IMR-90 (cell line): ENCODE measurements at regions not wholly inside any gene's neighbourhood (a gene's known extent, or its start where the extent isn't known, plus 50 kb on each side); places are given as distances from the start of the nearest gene placed in this dataset.

Experiments
- ATAC-seq: fragments of 200-7000 bp; cut with Tn5 transposase; 2 replicates; pipeline ENCODE4 v1.9.1; 2020; ENCODE audit warnings: low read depth, mild to moderate bottlenecking, moderate library complexity
- BruUV-seq: library from RNA; stranded (reverse); fragments of 400-500 nt; replicated peaks from 2 replicates; lab custom pipeline; 2021; lab: Mats Ljungman, UMichigan
- CTCF ChIA-PET: fragments of 300-600 bp; formaldehyde crosslinking; extraction: SDS; loops from one replicate; lab custom pipeline; 2021; ENCODE audit warnings: antibody characterized with exemption; lab: Yijun Ruan, JAX
- POLR2A ChIA-PET: fragments of 300-600 bp; sonication (Branson Sonifier 250); formaldehyde crosslinking; loops from one replicate; lab custom pipeline; 2022; ENCODE audit warnings: antibody characterized with exemption; ENCODE audit not compliant: unreplicated experiment; lab: Charles Lee
- DNase-seq: peaks from one replicate; pipeline ENCODE4 v3.0.0; 2013
- H2AFZ ChIP-seq: replicated peaks from 2 replicates; pipeline ENCODE3; 2013; ENCODE audit warnings: low read length, mild to moderate bottlenecking; ENCODE audit not compliant: poor library complexity
- H2AK5ac ChIP-seq: 2 replicates; pipeline ENCODE4 v1.6.1; 2013; ENCODE audit warnings: low read depth, low read length, inconsistent platforms
- H2AK9ac ChIP-seq: replicated peaks from 2 replicates; pipeline ENCODE3; 2013; ENCODE audit warnings: mild to moderate bottlenecking, low read depth, low read length, moderate library complexity; ENCODE audit not compliant: poor library complexity
- H2BK120ac ChIP-seq: 2 replicates; pipeline ENCODE4 v1.6.1; 2013; ENCODE audit warnings: low read depth, low read length, inconsistent platforms
- H2BK15ac ChIP-seq: 3 replicates; pipeline ENCODE4 v1.6.1; 2013; ENCODE audit warnings: low read depth, low read length, inconsistent platforms
- H2BK20ac ChIP-seq: 2 replicates; pipeline ENCODE4 v1.6.1; 2013; ENCODE audit warnings: low read depth, mild to moderate bottlenecking, inconsistent platforms, low read length, moderate library complexity
- H2BK5ac ChIP-seq: 2 replicates; pipeline ENCODE4 v1.6.1; 2013; ENCODE audit warnings: mild to moderate bottlenecking, low read depth, low read length, inconsistent platforms; ENCODE audit not compliant: poor library complexity, severe bottlenecking
- H3K14ac ChIP-seq: replicated peaks from 2 replicates; pipeline ENCODE4 v1.6.1; 2013; ENCODE audit warnings: low read depth, low read length, inconsistent platforms
- H3K18ac ChIP-seq: 2 replicates; pipeline ENCODE4 v1.6.1; 2013; ENCODE audit warnings: low read depth, low read length, control low read depth
- H3K23ac ChIP-seq: 2 replicates; pipeline ENCODE4 v1.6.1; 2013; ENCODE audit warnings: low read depth, low read length, inconsistent platforms
- H3K27ac ChIP-seq: 2 replicates; pipeline ENCODE4 v1.5.1; 2013; ENCODE audit warnings: mild to moderate bottlenecking, control low read depth, low read length; ENCODE audit not compliant: insufficient read depth
- H3K27me3 ChIP-seq: 2 replicates; pipeline ENCODE4 v1.6.1; 2013; ENCODE audit warnings: low read length; ENCODE audit not compliant: control insufficient read depth, insufficient read depth
- H3K36me3 ChIP-seq: 2 replicates; pipeline ENCODE4 v1.6.1; 2013; ENCODE audit warnings: low read length, mixed read lengths; ENCODE audit not compliant: control insufficient read depth, insufficient read depth
- H3K4ac ChIP-seq: 2 replicates; pipeline ENCODE4 v1.6.1; 2013; ENCODE audit warnings: low read depth, low read length, inconsistent platforms
- H3K4me1 ChIP-seq: 2 replicates; pipeline ENCODE4 v1.6.1; 2013; ENCODE audit warnings: low read length, mixed read lengths; ENCODE audit not compliant: control insufficient read depth, insufficient read depth
- H3K4me2 ChIP-seq: 2 replicates; pipeline ENCODE4 v1.6.1; 2013; ENCODE audit warnings: low read depth, mild to moderate bottlenecking, control low read depth, low read length, moderate library complexity
- H3K4me3 ChIP-seq: 2 replicates; pipeline ENCODE4 v1.5.1; 2013; ENCODE audit warnings: low read depth, mild to moderate bottlenecking, control low read depth, low read length, moderate library complexity; ENCODE audit not compliant: insufficient read depth
- H3K56ac ChIP-seq: 2 replicates; pipeline ENCODE4 v1.6.1; 2013; ENCODE audit warnings: low read length, inconsistent platforms; ENCODE audit not compliant: insufficient read depth; ENCODE audit errors: extremely low read depth
- H3K79me1 ChIP-seq, 2 experiments: 2 replicates each; pipeline ENCODE4 v1.6.1; 2013; ENCODE audit warnings: low read length in 2 of 2, inconsistent platforms in 1 of 2, low read depth in 1 of 2
- H3K9ac ChIP-seq: 2 replicates; pipeline ENCODE4 v1.6.1; 2013; ENCODE audit warnings: low read depth, low read length, control low read depth
- H3K9me1 ChIP-seq: 2 replicates; pipeline ENCODE4 v1.6.1; 2013; ENCODE audit warnings: low read length, inconsistent platforms; ENCODE audit not compliant: insufficient read depth
- H3K9me3 ChIP-seq: 2 replicates; pipeline ENCODE4 v1.6.1; 2013; ENCODE audit warnings: low read length; ENCODE audit not compliant: control insufficient read depth, insufficient read depth
- H4K20me1 ChIP-seq: 2 replicates; pipeline ENCODE4 v1.6.1; 2013; ENCODE audit warnings: low read length, inconsistent platforms; ENCODE audit not compliant: insufficient read depth
- H4K5ac ChIP-seq: 2 replicates; pipeline ENCODE4 v1.6.1; 2013; ENCODE audit warnings: mild to moderate bottlenecking, low read depth, low read length, control low read depth
- H4K8ac ChIP-seq, 2 experiments: 2 replicates each; pipeline ENCODE4 v1.6.1; 2013; ENCODE audit warnings: low read depth in 2 of 2, low read length in 2 of 2, control low read depth in 1 of 2, inconsistent platforms in 1 of 2
- H4K91ac ChIP-seq: 2 replicates; pipeline ENCODE4 v1.6.1; 2013; ENCODE audit warnings: low read depth, low read length, inconsistent platforms; ENCODE audit not compliant: insufficient read depth
- BHLHE40 ChIP-seq: fragments of 150-350 bp; IDR thresholded peaks from 2 replicates; pipeline ENCODE4 v1.6.1; 2016; ENCODE audit warnings: mild to moderate bottlenecking, low read depth, low read length
- CEBPB ChIP-seq: IDR thresholded peaks from 2 replicates; pipeline ENCODE4 v1.6.1; 2012; ENCODE audit warnings: low read depth, low read length, improper control_type of control experiment
- ELK1 ChIP-seq: fragments of 150-350 bp; IDR thresholded peaks from 2 replicates; pipeline ENCODE4 v1.6.1; 2016; ENCODE audit warnings: low read depth, mild to moderate bottlenecking, low read length, moderate library complexity, borderline replicate concordance
- FOS ChIP-seq: fragments of 150-350 bp; IDR thresholded peaks from 2 replicates; pipeline ENCODE4 v1.6.1; 2016; ENCODE audit warnings: low read depth, low read length
- MAFK ChIP-seq: IDR thresholded peaks from 2 replicates; pipeline ENCODE4 v1.6.1; 2012; ENCODE audit warnings: low read depth, low read length, improper control_type of control experiment
- MXI1 ChIP-seq: IDR thresholded peaks from 2 replicates; pipeline ENCODE4 v1.6.1; 2012; ENCODE audit warnings: low read depth, mild to moderate bottlenecking, low read length, moderate library complexity, borderline replicate concordance
- NFE2L2 ChIP-seq: fragments of 150-350 bp; IDR thresholded peaks from 2 replicates; pipeline ENCODE4 v1.6.1; 2016; ENCODE audit warnings: low read depth, mild to moderate bottlenecking, low read length
- RAD21 ChIP-seq: IDR thresholded peaks from 2 replicates; pipeline ENCODE4 v1.6.1; 2012; ENCODE audit warnings: low read length, improper control_type of control experiment
- RFX5 ChIP-seq: IDR thresholded peaks from 2 replicates; pipeline ENCODE4 v1.8.0; 2012; ENCODE audit warnings: low read depth, mild to moderate bottlenecking, low read length, moderate library complexity
- USF2 ChIP-seq: fragments of 150-350 bp; IDR thresholded peaks from 2 replicates; pipeline ENCODE4 v1.6.1; 2017; ENCODE audit warnings: mild to moderate bottlenecking, antibody characterized with exemption, low read length, low read depth
- dilution Hi-C: fragments of 300-500 bp; cut with HindIII; formaldehyde crosslinking; loops from one replicate; pipeline ENCODE4 v1.14.3; 2018; ENCODE audit warnings: low sequenced_read_pairs; ENCODE audit not compliant: unreplicated experiment
- in situ Hi-C: fragments of 300-500 bp; cut with MboI; formaldehyde crosslinking; loops from 3 replicates; pipeline ENCODE4 v1.14.3; 2019; ENCODE audit warnings: low sequenced_read_pairs, inconsistent platforms, mixed read lengths
- intact Hi-C: fragments of 100-400 bp; cut with micrococcal nuclease; formaldehyde crosslinking; loops from 2 replicates; pipeline ENCODE4 v1.10.0; 2022

- intact Hi-C loops, result no loop called here
- Histone ChIP-seq H2BK5ac (no peak overlapping the region), H4K8ac (no peak overlapping the region), H3K27me3 (no peaks in the 10 kb centered on the region), H3K9me3 (no peaks in the 10 kb centered on the region), H2AFZ (no peak overlapping the region), H2AK9ac (no peak overlapping the region), H3K79me1 (no peaks in the 10 kb centered on the region), H3K18ac (no peak overlapping the region), H2BK20ac (no peak overlapping the region), H3K4me1 (no peaks in the 10 kb centered on the region), H3K4me3 (no peak overlapping the region), H4K20me1 (no peaks in the 10 kb centered on the region), H4K5ac (no peak overlapping the region), H3K14ac (no peak overlapping the region), H3K56ac (no peak overlapping the region), H2BK15ac (no peak overlapping the region), H3K9ac (no peak overlapping the region), H3K4me2 (no peak overlapping the region), H2BK120ac (no peak overlapping the region), H3K4ac (no peak overlapping the region), H3K36me3 (no peaks in the 10 kb centered on the region), H3K9me1 (no peaks in the 10 kb centered on the region; the same call in 1 of the 2 replicates), H2AK5ac (no peak overlapping the region), H4K91ac (no peak overlapping the region), H3K23ac (no peak overlapping the region), H3K27ac (no peak overlapping the region)
- dilution Hi-C loops, result no loop called here
- ATAC-seq (0 out of 2 replicates have a peak, but pooled peaks have one; percentile 11), DNase-seq (no peak)
- BruUV-seq, result no TSS peak
- TF ChIP-seq RAD21, result no peak
- TF ChIP-seq MAFK, result no peak
- TF ChIP-seq ELK1, result no peak
- no peak for TF ChIP-seq NFE2L2
- TF ChIP-seq RFX5, result no peak
- no peak for TF ChIP-seq FOS
- no peak for TF ChIP-seq USF2
- no peak for TF ChIP-seq CEBPB
- TF ChIP-seq MXI1, result no peak
- TF ChIP-seq BHLHE40, result no peak
- in situ Hi-C loops, result no loop called here
- POLR2A ChIA-PET, result no interaction called here
- CTCF ChIA-PET, result interaction anchor here (0.7 kb wide), 1 partner anchor 374 kb away, joined by 4 read pairs; no protein-coding TSS in a partner anchor
Observed at GRCh38 chr1:170481000-170481399, 51.0 kb upstream of the GORAB start.
